NCI-H2196 treated with DMSO at 0.1 percent for 48 hours (cell line): ENCODE measurements at regions not wholly inside any gene's neighbourhood (a gene's known extent, or its start where the extent isn't known, plus 50 kb on each side); places are given as distances from the start of the nearest gene placed in this dataset.

Experiments
- DNase-seq: peaks from one replicate; lab custom pipeline; 2025; ENCODE audit not compliant: unreplicated experiment; lab: John Stamatoyannopoulos, UW

DNA sequence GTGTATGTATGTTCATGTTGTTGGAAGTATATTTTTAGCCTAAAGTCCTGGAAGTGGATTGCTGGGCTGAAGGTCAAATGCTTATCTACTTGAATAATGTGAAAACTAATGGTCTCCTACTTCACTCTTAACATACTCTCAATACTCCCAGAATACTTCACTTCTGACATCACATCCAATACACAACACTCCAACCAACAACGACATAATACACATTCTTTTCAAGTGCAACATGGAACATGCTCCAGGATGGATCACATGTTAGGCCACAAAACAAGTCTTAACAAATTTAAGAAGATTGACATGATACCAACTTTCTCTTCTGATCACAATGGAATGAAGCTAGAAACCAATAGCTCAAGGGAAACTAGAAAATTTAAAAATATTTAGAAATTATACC lies 126.9 kb upstream of the ADCY1 start:
- no peak for DNase-seq

DNA sequence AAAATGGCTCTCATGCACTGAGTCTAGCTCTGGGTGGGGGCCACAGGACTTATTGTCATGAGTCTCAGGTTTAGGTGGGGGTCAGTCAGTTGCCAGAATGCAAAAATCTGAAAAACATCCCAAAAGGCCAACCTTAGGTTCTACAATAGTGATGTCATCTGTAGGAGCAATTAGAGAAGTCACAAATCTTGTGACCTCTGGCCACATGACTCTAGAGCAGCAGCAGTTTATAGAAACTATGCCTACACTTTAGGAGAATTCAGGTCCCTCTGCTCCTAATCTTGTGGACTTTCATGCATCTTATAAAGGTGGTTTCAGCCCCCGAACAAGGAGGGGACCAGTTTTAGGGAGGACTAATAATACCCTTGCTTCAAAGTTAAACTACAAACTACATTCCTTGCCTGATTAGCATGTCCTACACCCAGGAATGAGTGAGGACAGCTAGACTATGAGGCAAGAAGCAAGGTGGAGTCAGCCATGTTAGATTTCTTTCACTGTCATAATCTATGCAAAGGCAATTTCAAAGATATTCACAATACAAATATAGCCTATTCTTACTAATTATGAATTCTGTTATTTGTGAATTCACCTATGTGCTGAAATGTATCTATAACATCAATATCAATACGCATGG lies 123.5 kb upstream of the ADCY1 start:
- DNase-seq: no peak

DNA sequence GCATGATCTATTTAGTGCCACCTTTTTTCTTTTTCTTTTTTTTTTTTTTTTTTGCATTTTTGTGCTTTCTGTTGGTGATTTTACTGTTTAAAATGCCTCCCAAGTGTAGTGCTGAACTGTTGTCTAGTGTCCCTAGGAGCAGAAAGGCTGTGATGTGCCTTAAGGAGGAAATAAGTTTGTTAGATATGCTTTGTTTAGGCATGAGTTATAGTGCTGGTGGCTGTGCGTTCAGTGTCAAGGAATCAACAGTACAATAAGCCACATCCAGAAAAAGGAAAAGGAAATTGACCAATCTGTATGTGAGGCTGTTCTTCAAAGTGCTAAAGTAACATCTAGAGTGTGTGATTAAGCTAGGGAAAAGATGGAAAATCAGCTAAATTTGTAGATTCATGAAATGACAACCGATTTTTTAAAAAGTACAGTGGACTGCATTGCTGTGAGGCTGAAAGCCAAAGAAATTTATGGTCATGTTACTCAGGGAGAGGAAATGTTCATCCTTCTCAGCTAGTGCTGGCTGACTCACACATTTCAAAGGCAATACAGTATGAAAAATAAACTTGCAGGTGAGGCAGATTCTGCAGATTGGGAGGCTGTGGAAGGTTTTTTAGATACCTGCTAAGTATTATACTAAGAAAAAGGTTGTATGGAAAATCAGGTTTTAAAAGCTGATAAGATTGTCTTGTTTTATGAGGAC lies 122.7 kb upstream of the ADCY1 start:
- no peak for DNase-seq

DNA sequence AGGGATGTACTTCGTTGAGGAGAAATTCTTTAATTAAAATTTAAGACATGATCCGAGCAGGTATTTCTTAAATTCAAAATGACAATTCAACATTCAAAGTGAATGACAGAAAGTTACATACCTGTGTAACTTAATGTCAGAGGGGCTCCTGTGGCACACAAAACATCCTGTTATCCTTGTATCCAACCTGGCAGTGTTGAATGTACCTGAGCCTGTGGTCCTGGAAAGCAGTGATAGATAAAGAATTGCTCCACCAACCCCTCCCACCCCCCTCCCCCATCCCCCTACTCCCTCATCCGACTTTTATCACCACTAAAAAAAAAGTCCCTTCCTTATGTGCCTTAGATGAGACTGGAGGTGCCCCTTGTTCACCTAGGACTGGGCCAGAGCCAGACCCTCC lies 119.4 kb upstream of the ADCY1 start:
- DNase-seq: no peak

DNA sequence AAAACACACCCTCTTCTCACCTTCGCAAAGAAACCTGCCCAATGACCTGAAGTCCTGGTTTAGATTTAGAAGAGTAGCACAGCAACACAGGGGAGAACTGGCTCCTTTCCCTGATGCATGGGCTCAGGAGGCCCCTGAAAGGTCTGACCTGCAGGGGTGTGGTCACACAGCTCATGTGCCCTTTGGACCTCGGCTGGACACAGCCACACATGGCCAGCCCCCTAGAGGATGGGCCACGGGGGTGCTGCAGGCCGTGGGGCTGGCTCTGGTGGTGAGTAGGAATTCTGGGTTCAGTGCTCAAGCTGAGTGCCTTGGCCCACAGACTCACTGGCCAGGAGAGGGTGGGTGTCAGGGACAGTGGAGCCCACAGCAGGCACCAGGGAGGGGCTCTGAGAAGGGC lies 118.5 kb upstream of the ADCY1 start:
- DNase-seq: no peak

DNA sequence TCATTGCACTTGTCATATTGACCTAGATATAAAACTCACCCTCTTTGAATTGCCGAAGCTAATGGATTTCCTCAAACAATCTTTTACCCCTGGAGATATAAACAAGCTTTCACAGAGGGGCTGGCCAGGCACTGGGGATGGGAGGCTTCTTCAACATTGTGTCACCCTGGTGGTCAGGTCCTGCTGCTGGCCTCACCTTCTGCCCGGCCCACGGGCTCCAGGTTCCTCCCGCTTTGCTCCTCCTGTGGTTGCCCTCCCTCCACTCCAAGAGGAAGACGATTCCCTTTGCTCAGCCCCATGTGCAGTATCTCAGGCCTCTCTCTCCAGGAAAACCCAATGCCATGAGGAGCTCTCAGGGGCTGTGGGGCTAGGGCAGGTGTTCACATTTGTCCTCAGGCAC lies 118.1 kb upstream of the ADCY1 start:
- no peak for DNase-seq

DNA sequence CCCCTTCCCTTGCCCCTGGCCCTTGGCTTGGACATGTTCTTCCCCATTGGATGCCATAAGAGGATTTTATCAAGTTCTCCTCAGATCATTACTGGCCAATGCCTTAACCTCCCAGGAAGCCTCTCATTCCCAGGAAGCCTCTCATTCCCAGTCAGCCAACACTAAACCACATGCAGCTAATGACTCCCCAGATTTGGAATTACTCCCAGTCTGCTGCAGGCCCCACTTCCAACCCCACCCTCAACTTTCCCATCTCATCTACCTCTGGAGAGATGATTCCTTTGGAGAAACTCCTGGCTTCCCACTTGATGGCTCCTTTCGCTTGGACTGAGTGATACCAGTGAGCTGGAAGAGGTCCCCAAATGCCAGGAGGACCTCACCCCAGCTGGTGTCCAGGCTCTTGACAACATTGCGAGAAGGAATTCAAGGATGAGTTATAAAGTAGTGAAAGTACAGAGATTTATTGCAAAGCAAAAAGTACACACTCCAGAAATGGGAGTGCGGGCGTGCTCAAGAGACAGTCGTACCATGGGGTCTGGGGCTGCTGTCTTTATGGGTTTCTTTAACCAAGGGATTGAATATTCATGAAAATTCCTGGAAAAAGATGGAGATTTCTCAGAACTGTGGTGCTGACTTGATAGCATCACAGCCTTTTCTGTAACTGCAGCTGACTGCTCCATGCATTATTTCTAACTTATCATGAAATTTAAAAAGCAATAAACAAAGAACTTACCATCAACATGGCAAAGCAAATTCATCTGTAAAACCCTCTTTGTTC lies 117.2 kb upstream of the ADCY1 start:
- DNase-seq: no peak

DNA sequence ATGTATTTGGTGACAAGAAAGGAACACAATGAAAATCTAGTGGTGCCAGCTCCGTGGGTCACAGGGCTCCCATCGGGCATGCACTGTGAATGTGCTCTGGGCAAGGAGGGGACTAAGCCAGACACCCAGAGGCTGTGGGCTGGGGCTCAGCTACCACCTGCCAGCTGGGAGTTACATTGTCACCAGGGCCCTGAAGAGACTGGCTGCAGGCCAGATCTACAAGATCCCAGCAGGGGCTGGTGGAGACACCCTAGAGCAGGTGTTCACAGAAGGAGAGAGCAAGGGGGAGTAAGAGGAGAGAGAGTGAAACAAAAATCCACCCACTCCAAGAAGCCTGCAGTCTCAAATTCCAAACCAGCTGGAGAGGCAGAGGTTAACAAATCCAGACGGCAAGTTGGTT lies 116.6 kb upstream of the ADCY1 start:
- DNase-seq: peak; percentile 47

DNA sequence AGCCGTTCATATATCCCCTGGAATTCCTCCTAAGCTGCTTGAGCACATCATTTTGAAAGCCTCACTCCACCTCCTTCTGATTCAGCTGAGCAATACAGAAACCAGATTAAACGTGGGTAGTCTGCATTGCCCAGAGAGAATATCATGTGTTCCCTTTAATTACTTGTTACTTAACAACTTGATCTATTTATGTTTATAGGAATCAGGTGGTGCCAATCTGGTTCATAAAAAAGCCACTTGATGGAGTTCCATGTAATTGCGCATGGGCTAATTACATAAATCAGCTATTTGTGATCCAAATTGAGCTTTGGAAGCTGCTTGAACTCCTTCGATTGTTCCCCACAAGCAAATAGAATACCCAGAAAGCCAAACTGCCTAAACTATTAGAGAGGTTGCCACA lies 114.7 kb upstream of the ADCY1 start:
- DNase-seq: no peak

DNA sequence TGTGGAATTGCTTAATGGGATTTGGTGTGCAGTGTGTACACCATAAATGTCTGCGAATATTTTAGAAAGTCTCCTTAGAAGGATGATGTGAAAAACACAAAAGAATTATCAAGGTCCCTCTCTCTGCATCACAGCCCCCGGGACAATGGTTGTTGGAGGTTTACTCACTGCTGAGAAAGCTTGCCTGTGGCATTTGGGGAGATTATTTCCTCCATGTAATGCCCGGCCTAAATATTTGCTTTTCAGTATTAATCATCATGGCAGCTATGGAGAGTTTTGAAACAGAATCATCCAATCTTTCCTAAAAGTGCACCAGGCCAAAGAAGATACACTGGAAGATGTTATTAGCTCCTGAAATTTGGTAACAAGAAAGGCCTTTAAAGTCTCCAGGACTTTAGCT lies 113.8 kb upstream of the ADCY1 start:
- DNase-seq: no peak

DNA sequence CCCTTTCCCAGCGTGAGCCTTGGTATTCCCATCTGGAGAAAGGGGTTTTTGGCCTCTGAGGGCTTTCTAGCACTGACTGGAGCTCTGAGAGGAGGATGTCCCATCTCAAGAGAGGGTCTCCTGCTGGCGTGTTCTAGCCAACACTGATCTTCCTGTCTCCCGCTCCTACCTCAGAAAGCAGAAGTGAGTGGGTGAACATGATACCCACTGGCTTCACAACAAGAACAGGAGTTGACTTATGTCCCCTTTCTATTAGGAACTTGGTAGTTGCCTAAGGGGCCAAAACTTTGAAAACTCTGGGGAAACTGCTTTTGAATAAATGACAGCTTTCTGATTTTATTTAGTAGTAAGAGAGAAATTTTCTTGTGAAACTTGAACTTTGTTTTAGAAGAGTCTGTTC lies 113.1 kb upstream of the ADCY1 start:
- no peak for DNase-seq

DNA sequence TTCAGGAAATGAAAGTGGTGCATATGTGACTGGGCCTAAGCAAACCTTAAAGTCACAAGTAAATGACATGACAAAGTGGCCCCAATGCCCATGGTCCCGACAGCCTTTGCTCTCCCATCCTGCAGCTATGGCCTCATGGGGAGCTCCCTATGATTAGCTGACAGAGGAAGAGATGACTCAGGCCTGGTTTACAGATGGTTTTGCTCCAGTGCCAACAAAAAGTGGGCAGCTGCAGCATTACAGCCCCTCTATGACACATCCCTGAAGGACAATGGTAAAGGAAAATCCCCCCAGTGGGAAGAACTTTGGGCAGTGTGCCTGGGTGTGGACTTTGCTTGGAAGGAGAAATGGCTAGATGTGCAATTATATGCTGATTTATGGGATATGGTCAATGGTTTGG lies 105.1 kb upstream of the ADCY1 start:
- no peak for DNase-seq

DNA sequence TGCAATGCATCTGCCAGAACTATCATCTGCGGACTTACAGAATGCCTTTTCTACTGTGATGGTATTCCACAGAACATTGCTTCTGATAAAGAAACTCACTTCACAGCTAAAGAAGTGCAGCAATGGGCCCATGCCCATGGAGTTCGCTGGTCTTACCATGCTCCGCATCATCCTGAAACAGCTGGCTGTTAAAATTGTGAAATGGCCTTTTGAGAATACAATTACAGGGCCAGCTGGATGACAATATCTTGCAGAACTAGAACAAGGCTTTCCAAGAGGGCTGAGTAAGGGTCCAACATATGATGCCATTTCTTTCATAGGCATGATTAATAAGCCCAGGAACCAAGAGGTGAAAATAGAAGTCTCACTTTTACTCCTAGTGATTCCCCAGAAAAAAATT lies 104.1 kb upstream of the ADCY1 start:
- DNase-seq: no peak

DNA sequence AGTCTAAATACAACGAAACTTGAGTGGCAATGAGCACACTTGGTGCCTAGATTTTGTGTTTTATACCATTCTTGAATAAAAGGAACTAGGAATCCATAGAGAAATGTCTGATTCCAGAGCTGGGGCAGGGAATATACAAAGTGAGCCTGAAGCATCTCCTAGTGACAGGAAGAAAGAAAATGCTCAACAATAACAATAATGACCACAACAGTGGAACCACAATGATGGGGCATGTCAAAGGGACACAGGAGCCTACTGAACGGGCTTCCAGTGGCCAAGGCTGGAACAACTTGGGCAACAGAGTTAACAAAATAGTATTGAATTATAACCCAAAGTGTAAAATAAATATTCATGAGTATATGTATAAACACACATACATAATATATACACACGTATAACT lies 94.4 kb upstream of the ADCY1 start:
- DNase-seq: no peak

DNA sequence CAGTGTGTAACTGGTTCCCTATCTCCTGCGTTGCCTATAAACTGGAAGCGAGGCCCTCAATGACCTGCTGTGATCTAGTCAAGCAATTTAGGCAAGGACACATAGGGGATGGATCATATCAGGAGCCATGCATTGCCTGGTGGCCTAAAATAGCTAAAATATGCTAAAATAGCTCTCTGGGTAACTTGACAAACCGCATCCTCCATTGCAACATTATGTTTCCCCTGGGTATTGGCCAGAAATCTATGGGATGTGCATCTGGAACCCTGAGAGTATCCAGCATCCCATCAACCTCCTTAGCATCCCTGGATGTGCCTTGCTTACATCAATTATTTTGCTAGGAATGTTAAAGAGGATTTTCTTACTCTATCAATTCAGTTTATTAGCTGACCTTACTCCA lies 91.7 kb upstream of the ADCY1 start:
- DNase-seq: no peak

DNA sequence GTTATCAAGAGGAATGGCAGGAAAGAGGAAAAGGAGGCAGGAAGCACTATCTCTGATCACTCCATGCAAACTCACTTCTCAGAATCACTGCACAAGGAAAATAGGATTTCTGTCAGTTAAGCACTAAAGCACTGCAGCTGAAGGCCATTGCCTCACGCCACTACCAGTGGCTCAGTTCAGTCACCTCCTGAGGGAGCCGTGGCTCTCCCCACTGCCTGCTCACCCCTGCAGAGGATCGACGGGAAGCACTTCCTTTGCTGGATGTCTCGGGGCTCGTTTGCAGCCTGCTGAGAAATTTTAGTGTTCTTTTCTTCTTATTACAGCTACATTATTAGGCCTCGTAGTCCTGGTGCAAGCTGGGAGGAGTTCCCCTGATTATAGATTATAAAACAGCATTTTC lies 90.1 kb upstream of the ADCY1 start:
- no peak for DNase-seq

DNA sequence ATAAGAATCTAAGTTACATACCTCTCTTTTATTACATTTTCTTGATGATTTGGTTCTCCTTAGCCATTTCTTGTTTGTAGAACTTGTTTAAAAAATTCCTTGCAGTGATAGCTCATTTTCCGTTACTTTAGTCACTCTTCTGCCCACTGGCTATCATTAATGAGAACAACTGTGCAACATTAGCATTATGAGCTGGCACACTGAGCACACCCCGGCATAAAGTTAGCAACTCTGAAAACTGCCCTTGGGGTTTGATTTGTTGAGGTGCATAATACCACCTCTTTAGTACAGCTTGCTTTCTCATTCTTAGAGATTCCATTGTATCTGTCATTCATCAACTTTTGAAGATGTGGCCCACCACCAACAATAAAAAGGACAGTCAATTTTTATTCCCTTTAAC lies 87.6 kb upstream of the ADCY1 start:
- DNase-seq: no peak

DNA sequence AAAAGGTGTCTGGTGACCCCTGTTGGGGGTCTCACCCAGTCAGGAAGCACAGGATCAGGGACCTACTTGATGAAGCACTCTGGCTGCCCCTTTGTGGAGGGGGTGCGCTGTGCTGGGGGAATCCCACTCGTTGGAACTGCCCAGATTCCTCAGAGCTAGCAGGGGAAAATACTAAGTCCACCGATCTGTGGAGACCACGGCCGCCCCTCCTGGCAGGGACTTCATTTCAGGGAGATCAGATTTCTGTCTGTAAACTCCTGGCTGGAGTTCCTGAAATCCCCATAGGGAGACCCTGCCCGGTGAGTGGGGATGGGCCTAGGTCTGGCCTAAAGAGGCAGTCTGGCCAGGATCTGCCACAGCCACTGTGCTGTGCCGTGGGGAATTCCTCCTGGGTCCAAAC lies 79.3 kb upstream of the ADCY1 start:
- no peak for DNase-seq

DNA sequence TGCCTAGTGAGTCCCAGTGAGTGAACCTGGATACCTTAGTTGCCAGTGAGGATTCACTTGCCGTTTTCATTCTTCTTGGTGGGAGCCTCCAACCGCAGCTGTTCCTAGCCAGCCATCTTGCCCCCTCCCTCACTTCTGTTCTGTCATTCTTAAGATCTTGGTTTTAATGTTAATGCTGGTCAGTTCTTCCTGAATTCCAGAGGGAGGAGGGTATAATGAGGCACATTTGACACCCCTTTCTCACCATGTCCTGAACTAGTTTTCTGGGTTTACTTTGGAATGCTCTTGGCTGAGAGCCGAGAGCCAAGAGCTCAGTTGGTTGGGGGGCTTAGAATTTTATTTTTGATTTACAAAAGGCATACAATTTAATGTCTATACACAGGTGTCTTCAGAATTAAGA lies 78.5 kb upstream of the ADCY1 start:
- DNase-seq: no peak

DNA sequence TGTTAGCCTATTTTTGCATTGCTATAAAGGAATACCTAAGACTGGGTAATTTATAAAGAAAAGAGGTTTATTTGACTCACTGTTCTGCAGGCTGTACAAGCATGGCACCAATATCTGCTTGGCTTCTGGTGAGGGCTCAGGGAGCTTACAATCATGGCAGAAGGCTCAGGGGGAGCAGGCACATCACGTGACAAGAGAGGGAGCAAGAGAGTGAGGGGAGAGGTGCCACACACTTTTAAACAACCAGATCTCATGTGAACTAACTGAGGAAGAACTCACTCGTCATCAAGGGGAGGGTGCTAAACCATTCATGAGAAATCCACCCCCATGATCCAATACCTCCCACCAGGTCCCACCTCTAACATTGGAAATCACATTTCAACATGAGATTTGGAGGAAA lies 73.9 kb upstream of the ADCY1 start:
- DNase-seq: no peak

DNA sequence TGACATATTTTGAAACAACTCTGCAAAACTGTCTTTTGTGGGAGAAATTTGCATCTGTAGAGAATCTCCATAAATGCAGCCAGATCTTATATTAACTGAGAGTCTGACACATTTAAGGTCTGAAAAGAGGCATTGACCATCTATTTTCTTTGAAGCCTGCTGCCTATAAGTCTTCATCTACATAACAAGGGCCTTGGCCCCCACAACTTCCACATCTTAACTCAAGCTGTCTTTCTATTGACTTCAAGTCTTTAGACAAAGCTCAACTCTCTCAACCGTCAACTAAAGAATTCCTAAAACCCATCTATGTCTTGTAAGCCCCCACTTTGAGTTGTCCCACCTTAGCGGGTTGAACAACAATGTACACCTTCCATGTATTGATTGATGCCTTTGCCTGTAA lies 72.4 kb upstream of the ADCY1 start:
- DNase-seq: no peak

DNA sequence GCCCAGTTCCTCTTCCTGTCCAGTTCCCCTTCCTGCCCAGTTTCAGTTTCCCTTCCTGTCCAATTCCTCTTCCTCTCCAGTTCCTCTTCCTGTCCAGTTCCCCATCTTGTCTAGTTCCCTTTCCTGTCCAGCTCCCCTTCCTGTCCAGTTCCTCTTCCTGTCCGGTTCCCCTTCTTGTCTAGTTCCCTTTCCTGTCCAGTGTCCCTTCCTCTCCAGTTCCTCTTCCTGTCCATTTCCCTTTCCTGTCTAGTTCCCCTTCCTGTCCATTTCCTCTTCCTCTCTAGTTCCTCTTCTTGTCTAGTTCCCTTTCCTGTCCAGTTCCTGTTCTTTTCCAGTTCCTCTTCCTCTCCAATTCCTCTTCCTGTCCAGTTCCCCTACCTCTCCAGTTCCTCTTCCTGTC lies 68.1 kb upstream of the ADCY1 start:
- no peak for DNase-seq

DNA sequence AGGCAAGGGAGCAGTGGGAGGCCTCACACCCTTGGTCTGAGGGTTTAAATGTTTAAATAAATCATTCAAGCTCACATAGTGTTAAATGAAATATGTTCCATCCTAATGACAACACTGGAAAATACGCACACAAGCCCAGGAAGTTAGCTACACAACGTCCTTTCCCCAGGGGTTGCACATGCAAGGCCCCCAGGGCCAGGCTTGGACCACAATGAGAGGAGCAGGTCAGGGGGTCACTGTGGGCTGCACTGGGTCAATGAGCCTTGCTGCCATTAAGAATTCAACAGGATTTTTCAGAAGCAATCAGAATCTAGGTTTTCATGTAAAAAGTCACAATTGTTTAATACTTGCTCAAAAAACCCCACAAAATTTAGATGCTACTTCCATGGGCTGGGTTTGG lies 64.9 kb upstream of the ADCY1 start:
- no peak for DNase-seq
